ENCODE measurements at regions not wholly inside any gene's neighbourhood (a gene's known extent, or its start where the extent isn't known, plus 50 kb on each side); places are given as distances from the start of the nearest gene placed in this dataset.

DNA sequence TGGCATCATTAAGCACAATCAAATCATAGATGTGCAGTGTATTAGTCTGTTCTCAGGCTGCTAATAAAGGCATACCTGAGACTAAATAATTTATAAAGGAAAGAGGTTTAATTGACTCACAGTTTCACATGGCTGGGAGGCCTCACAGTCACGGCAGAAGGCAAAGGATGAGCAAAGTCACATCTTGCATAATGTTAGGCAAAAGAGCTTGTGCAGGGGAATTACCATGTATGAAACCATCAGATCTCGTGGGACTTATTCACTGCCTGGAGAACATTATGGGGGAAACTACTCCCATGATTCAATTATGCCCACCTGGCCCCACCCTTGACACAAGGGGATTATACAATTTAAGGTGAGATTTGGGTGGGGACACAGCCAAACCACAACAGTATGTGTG is 245.2 kb upstream of the DACH1 start:
- WGBS (ENCODE audit: insufficient coverage, insufficient replicate concordance, low lambda C conversion rate, missing lambda C conversion rate), result 0% methylated on average over 2 of the region's 2 CpGs
- TF ChIP-seq, protein P1, sequence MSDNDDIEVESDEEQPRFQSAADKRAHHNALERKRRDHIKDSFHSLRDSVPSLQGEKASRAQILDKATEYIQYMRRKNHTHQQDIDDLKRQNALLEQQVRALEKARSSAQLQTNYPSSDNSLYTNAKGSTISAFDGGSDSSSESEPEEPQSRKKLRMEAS (IDR thresholded peaks at IDR 0.05; ENCODE audit: low read depth, low read length), result no peak
- TF ChIP-seq ZNF24 (IDR thresholded peaks at IDR 0.05) (no peak), RAD21 (IDR thresholded peaks at IDR 0.05; ENCODE audit: insufficient read depth, low read depth, low read length) (no peak), BRCA1 (IDR thresholded peaks at IDR 0.05; ENCODE audit: low read depth, low read length) (no peak), PAX5 (IDR thresholded peaks at IDR 0.05; ENCODE audit: borderline replicate concordance, low read depth, low read length) (no peak), ZBED1 (IDR thresholded peaks at IDR 0.05; ENCODE audit: borderline replicate concordance) (no peak), YBX1 (IDR thresholded peaks at IDR 0.05) (no peak), CREM (IDR thresholded peaks at IDR 0.05; ENCODE audit: low read depth) (no peak), NFIC (IDR thresholded peaks at IDR 0.05; ENCODE audit: low read depth, low read length) (no peak), TARDBP (IDR thresholded peaks at IDR 0.05; ENCODE audit: borderline replicate concordance) (no peak), NFXL1 (IDR thresholded peaks at IDR 0.05; ENCODE audit: borderline replicate concordance) (no peak), TCF7 (IDR thresholded peaks at IDR 0.05; ENCODE audit: borderline replicate concordance) (no peak), HCFC1 (IDR thresholded peaks at IDR 0.05; ENCODE audit: low read length) (no peak), RUNX3 (IDR thresholded peaks at IDR 0.05; ENCODE audit: low read length) (no peak)
- TF ChIP-seq, protein P2, sequence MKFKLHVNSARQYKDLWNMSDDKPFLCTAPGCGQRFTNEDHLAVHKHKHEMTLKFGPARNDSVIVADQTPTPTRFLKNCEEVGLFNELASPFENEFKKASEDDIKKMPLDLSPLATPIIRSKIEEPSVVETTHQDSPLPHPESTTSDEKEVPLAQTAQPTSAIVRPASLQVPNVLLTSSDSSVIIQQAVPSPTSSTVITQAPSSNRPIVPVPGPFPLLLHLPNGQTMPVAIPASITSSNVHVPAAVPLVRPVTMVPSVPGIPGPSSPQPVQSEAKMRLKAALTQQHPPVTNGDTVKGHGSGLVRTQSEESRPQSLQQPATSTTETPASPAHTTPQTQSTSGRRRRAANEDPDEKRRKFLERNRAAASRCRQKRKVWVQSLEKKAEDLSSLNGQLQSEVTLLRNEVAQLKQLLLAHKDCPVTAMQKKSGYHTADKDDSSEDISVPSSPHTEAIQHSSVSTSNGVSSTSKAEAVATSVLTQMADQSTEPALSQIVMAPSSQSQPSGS (IDR thresholded peaks at IDR 0.05; ENCODE audit: low read length), result no peak
- TF ChIP-seq, protein P3, sequence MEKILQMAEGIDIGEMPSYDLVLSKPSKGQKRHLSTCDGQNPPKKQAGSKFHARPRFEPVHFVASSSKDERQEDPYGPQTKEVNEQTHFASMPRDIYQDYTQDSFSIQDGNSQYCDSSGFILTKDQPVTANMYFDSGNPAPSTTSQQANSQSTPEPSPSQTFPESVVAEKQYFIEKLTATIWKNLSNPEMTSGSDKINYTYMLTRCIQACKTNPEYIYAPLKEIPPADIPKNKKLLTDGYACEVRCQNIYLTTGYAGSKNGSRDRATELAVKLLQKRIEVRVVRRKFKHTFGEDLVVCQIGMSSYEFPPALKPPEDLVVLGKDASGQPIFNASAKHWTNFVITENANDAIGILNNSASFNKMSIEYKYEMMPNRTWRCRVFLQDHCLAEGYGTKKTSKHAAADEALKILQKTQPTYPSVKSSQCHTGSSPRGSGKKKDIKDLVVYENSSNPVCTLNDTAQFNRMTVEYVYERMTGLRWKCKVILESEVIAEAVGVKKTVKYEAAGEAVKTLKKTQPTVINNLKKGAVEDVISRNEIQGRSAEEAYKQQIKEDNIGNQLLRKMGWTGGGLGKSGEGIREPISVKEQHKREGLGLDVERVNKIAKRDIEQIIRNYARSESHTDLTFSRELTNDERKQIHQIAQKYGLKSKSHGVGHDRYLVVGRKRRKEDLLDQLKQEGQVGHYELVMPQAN (conservative IDR thresholded peaks at IDR 0.05), result no peak
- TF ChIP-seq, protein P4, sequence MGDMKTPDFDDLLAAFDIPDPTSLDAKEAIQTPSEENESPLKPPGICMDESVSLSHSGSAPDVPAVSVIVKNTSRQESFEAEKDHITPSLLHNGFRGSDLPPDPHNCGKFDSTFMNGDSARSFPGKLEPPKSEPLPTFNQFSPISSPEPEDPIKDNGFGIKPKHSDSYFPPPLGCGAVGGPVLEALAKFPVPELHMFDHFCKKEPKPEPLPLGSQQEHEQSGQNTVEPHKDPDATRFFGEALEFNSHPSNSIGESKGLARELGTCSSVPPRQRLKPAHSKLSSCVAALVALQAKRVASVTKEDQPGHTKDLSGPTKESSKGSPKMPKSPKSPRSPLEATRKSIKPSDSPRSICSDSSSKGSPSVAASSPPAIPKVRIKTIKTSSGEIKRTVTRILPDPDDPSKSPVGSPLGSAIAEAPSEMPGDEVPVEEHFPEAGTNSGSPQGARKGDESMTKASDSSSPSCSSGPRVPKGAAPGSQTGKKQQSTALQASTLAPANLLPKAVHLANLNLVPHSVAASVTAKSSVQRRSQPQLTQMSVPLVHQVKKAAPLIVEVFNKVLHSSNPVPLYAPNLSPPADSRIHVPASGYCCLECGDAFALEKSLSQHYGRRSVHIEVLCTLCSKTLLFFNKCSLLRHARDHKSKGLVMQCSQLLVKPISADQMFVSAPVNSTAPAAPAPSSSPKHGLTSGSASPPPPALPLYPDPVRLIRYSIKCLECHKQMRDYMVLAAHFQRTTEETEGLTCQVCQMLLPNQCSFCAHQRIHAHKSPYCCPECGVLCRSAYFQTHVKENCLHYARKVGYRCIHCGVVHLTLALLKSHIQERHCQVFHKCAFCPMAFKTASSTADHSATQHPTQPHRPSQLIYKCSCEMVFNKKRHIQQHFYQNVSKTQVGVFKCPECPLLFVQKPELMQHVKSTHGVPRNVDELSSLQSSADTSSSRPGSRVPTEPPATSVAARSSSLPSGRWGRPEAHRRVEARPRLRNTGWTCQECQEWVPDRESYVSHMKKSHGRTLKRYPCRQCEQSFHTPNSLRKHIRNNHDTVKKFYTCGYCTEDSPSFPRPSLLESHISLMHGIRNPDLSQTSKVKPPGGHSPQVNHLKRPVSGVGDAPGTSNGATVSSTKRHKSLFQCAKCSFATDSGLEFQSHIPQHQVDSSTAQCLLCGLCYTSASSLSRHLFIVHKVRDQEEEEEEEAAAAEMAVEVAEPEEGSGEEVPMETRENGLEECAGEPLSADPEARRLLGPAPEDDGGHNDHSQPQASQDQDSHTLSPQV (IDR thresholded peaks at IDR 0.05), result no peak
- TF ChIP-seq, protein P5, sequence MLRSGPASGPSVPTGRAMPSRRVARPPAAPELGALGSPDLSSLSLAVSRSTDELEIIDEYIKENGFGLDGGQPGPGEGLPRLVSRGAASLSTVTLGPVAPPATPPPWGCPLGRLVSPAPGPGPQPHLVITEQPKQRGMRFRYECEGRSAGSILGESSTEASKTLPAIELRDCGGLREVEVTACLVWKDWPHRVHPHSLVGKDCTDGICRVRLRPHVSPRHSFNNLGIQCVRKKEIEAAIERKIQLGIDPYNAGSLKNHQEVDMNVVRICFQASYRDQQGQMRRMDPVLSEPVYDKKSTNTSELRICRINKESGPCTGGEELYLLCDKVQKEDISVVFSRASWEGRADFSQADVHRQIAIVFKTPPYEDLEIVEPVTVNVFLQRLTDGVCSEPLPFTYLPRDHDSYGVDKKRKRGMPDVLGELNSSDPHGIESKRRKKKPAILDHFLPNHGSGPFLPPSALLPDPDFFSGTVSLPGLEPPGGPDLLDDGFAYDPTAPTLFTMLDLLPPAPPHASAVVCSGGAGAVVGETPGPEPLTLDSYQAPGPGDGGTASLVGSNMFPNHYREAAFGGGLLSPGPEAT (IDR thresholded peaks at IDR 0.05; ENCODE audit: low read depth), result no peak
- H3K27me3 ChIP-seq (replicated peaks in 1 of 2; ENCODE audit: control insufficient read depth in 2 of 2, insufficient read depth in 2 of 2, low read length in 1 of 2), result no peaks in the 10 kb centered on the region
- no TSS peak for BruUV-seq (replicated peaks)
- ChIA-PET POLR2A (no interaction called here), SMC1A (ENCODE audit: uncharacterized antibody, unreplicated experiment) (no interaction called here), RAD21 (ENCODE audit: unreplicated experiment) (no interaction called here), CTCF (no interaction called here)
- in situ Hi-C loops (cut with MboI) (no loop called here), intact Hi-C loops (cut with micrococcal nuclease; ENCODE audit: unreplicated experiment) (no loop called here)
- no peaks in the 10 kb centered on the region for H3K4me1 ChIP-seq (ENCODE audit: control insufficient read depth, insufficient read depth, low read length)
- no peak overlapping the region for H3K9ac ChIP-seq (ENCODE audit: control insufficient read depth, insufficient read depth, low read length)
- DNase-seq (ENCODE audit: low read depth, low spot score) (no peak), FAIRE-seq (no peak), ATAC-seq (no peak)
- H4K20me1 ChIP-seq (ENCODE audit: control insufficient read depth, insufficient read depth), result no peaks in the 10 kb centered on the region
- H3K4me3 ChIP-seq, result no peak overlapping the region
- H3K27ac ChIP-seq (ENCODE audit: control insufficient read depth, insufficient read depth), result no peak overlapping the region
- no peak overlapping the region for H3K4me2 ChIP-seq (ENCODE audit: control insufficient read depth, insufficient read depth)
- no peaks in the 10 kb centered on the region for H3K36me3 ChIP-seq (ENCODE audit: control insufficient read depth in 2 of 2, insufficient read depth in 2 of 2, low read length in 1 of 2)
- no peaks in the 10 kb centered on the region for H3K79me2 ChIP-seq (ENCODE audit: control insufficient read depth, insufficient read depth, low read length)
- H3K9me3 ChIP-seq (replicated peaks; ENCODE audit: control insufficient read depth, insufficient read depth, low read length), result no peaks in the 10 kb centered on the region
- no peak overlapping the region for H2AFZ ChIP-seq (ENCODE audit: control insufficient read depth, low read depth, low read length)
